Activated naive CD8-positive, alpha-beta T cell treated with anti-CD3 and anti-CD28 coated beads, Interleukin-2, amount 10 ng/mL, durations not matched to agents 7 days and 5 days (primary cell): ENCODE measurements at regions not wholly inside any gene's neighbourhood (a gene's known extent, or its start where the extent isn't known, plus 50 kb on each side); places are given as distances from the start of the nearest gene placed in this dataset.
"Not testable (repeated sequence)": the region's sequence is repeated elsewhere in the genome, so short reads cannot be mapped to it uniquely, and the experiment has no call there.

Experiments
- ATAC-seq: fragments of 150-1000 bp; cut with Tn5 transposase; one replicate; pipeline ENCODE4 v1.10.0; 2021; ENCODE audit warnings: low read depth, moderate library complexity
- POLR2A ChIA-PET: fragments of 350-600 bp; sonication (Branson Sonifier 250); formaldehyde crosslinking; loops from one replicate; lab custom pipeline; 2021; ENCODE audit warnings: antibody characterized with exemption; lab: Charles Lee
- DNase-seq: peaks from one replicate; pipeline ENCODE4 v3.0.0; 2021
- H3K27ac Mint-ChIP-seq: one replicate; pipeline ENCODE4 v1.8.0; 2022; ENCODE audit warnings: mild to moderate bottlenecking, mixed read lengths
- H3K27me3 Mint-ChIP-seq: one replicate; pipeline ENCODE4 v1.8.0; 2022; ENCODE audit warnings: mild to moderate bottlenecking, moderate library complexity, mixed read lengths
- H3K36me3 Mint-ChIP-seq: one replicate; pipeline ENCODE4 v1.8.0; 2021; ENCODE audit warnings: mild to moderate bottlenecking, mixed read lengths
- H3K4me1 Mint-ChIP-seq: one replicate; pipeline ENCODE4 v1.8.0; 2021; ENCODE audit warnings: mixed read lengths
- H3K4me3 Mint-ChIP-seq: one replicate; pipeline ENCODE4 v1.8.0; 2022; ENCODE audit warnings: mild to moderate bottlenecking, moderate library complexity, mixed read lengths
- H3K9me3 Mint-ChIP-seq: one replicate; pipeline ENCODE4 v1.8.0; 2021; ENCODE audit warnings: mixed read lengths

- Mint-ChIP-seq H3K27ac (no peak overlapping the region), H3K4me1 (no peaks in the 10 kb centered on the region), H3K4me3 (no peak overlapping the region), H3K27me3 (peaks cover 10% of the 10 kb centered on the region), H3K36me3 (no peaks in the 10 kb centered on the region), H3K9me3 (no peaks in the 10 kb centered on the region)
- POLR2A ChIA-PET, result no interaction called here
- DNase-seq (no peak), ATAC-seq (no peak)
These were observed 176.9 kb upstream of the NABP1 start for GRCh38 chr2:191500884-191501560.

GRCh38 chr2:191501561-191502168 lies 176.3 kb upstream of the NABP1 start:
- POLR2A ChIA-PET, result no interaction called here
- no peak for DNase-seq

GRCh38 chr2:191506515-191506914 lies 171.4 kb upstream of the NABP1 start:
- no peaks in the 10 kb centered on the region for H3K36me3 Mint-ChIP-seq
- POLR2A ChIA-PET, result no interaction called here
- no peak overlapping the region for H3K27ac Mint-ChIP-seq
- ATAC-seq (no peak), DNase-seq (no peak)
- H3K9me3 Mint-ChIP-seq, result peaks cover 5% of the 10 kb centered on the region
- H3K4me1 Mint-ChIP-seq, result no peaks in the 10 kb centered on the region
- no peak overlapping the region for H3K4me3 Mint-ChIP-seq
- no peaks in the 10 kb centered on the region for H3K27me3 Mint-ChIP-seq

More at GRCh38 chr2:191501561-191502168, 176.3 kb upstream of the NABP1 start:
- ATAC-seq, result no peak
- Mint-ChIP-seq H3K36me3 (no peaks in the 10 kb centered on the region), H3K27ac (no peak overlapping the region), H3K4me1 (no peaks in the 10 kb centered on the region), H3K4me3 (no peak overlapping the region), H3K9me3 (no peaks in the 10 kb centered on the region), H3K27me3 (peaks cover 10% of the 10 kb centered on the region)

GRCh38 chr2:191507252-191507853 lies 170.6 kb upstream of the NABP1 start:
- H3K27ac Mint-ChIP-seq, DNase-seq, H3K4me3 Mint-ChIP-seq, H3K4me1 Mint-ChIP-seq, H3K9me3 Mint-ChIP-seq, H3K27me3 Mint-ChIP-seq, ATAC-seq, H3K36me3 Mint-ChIP-seq, POLR2A ChIA-PET: not testable (repeated sequence)

GRCh38 chr2:191508738-191509137 lies 169.2 kb upstream of the NABP1 start:
- DNase-seq (no peak), ATAC-seq (no peak)
- Mint-ChIP-seq H3K27ac (no peak overlapping the region), H3K9me3 (peaks cover 5% of the 10 kb centered on the region), H3K27me3 (peaks cover 2% of the 10 kb centered on the region), H3K36me3 (no peaks in the 10 kb centered on the region), H3K4me1 (no peaks in the 10 kb centered on the region), H3K4me3 (no peak overlapping the region)
- POLR2A ChIA-PET, result no interaction called here

- no peak for DNase-seq
- Mint-ChIP-seq H3K36me3 (no peaks in the 10 kb centered on the region), H3K4me3 (no peak overlapping the region), H3K27ac (no peak overlapping the region), H3K4me1 (no peaks in the 10 kb centered on the region), H3K9me3 (peaks cover 5% of the 10 kb centered on the region), H3K27me3 (peaks cover 5% of the 10 kb centered on the region)
- ATAC-seq, result no peak
- POLR2A ChIA-PET, result no interaction called here
These were observed 165.6 kb upstream of the NABP1 start for GRCh38 chr2:191512216-191512835.

- DNase-seq, result no peak
- H3K4me3 Mint-ChIP-seq, result no peak overlapping the region
- peaks cover 5% of the 10 kb centered on the region for H3K27me3 Mint-ChIP-seq
- no peaks in the 10 kb centered on the region for H3K4me1 Mint-ChIP-seq
- H3K9me3 Mint-ChIP-seq, result peaks cover under 1% of the 10 kb centered on the region
- no peaks in the 10 kb centered on the region for H3K36me3 Mint-ChIP-seq
- H3K27ac Mint-ChIP-seq, result no peak overlapping the region
- ATAC-seq, result no peak
- POLR2A ChIA-PET, result no interaction called here
These were observed 165.1 kb upstream of the NABP1 start for GRCh38 chr2:191512874-191513273.

- Mint-ChIP-seq H3K4me3 (no peak overlapping the region), H3K9me3 (no peaks in the 10 kb centered on the region), H3K27me3 (peaks cover 19% of the 10 kb centered on the region), H3K27ac (no peak overlapping the region), H3K4me1 (no peaks in the 10 kb centered on the region), H3K36me3 (no peaks in the 10 kb centered on the region)
- ATAC-seq, result no peak
- POLR2A ChIA-PET, result no interaction called here
- no peak for DNase-seq
These were observed 163.3 kb upstream of the NABP1 start for GRCh38 chr2:191514613-191515012.

GRCh38 chr2:191515551-191515950 lies 162.4 kb upstream of the NABP1 start:
- DNase-seq (no peak), ATAC-seq (no peak)
- H3K36me3 Mint-ChIP-seq, result no peaks in the 10 kb centered on the region
- POLR2A ChIA-PET, result no interaction called here
- H3K4me3 Mint-ChIP-seq, result no peak overlapping the region
- H3K27me3 Mint-ChIP-seq, result peaks cover 23% of the 10 kb centered on the region
- no peaks in the 10 kb centered on the region for H3K4me1 Mint-ChIP-seq
- H3K9me3 Mint-ChIP-seq, result no peaks in the 10 kb centered on the region
- no peak overlapping the region for H3K27ac Mint-ChIP-seq

GRCh38 chr2:191516260-191516659 lies 161.7 kb upstream of the NABP1 start:
- DNase-seq (no peak), ATAC-seq (no peak)
- no peaks in the 10 kb centered on the region for H3K36me3 Mint-ChIP-seq
- H3K4me1 Mint-ChIP-seq, result no peaks in the 10 kb centered on the region
- no peaks in the 10 kb centered on the region for H3K9me3 Mint-ChIP-seq
- no peak overlapping the region for H3K27ac Mint-ChIP-seq
- peaks cover 23% of the 10 kb centered on the region for H3K27me3 Mint-ChIP-seq
- POLR2A ChIA-PET, result no interaction called here
- H3K4me3 Mint-ChIP-seq, result no peak overlapping the region

- Mint-ChIP-seq H3K36me3 (no peaks in the 10 kb centered on the region), H3K4me3 (no peak overlapping the region), H3K9me3 (no peaks in the 10 kb centered on the region), H3K27ac (no peak overlapping the region), H3K4me1 (no peaks in the 10 kb centered on the region), H3K27me3 (peaks cover 22% of the 10 kb centered on the region)
- ATAC-seq (no peak), DNase-seq (no peak)
- POLR2A ChIA-PET, result no interaction called here
These were observed 156.2 kb upstream of the NABP1 start for GRCh38 chr2:191521608-191522208.

- no peak for ATAC-seq
- no peak for DNase-seq
- H3K4me3 Mint-ChIP-seq, result no peak overlapping the region
- peaks cover 24% of the 10 kb centered on the region for H3K27me3 Mint-ChIP-seq
- H3K36me3 Mint-ChIP-seq, result no peaks in the 10 kb centered on the region
- H3K9me3 Mint-ChIP-seq, result no peaks in the 10 kb centered on the region
- POLR2A ChIA-PET, result no interaction called here
- H3K27ac Mint-ChIP-seq, result no peak overlapping the region
- no peaks in the 10 kb centered on the region for H3K4me1 Mint-ChIP-seq
These were observed 155.3 kb upstream of the NABP1 start for GRCh38 chr2:191522478-191523120.

- no peaks in the 10 kb centered on the region for H3K36me3 Mint-ChIP-seq
- H3K27ac Mint-ChIP-seq, result no peak overlapping the region
- no peaks in the 10 kb centered on the region for H3K9me3 Mint-ChIP-seq
- peaks cover 6% of the 10 kb centered on the region for H3K27me3 Mint-ChIP-seq
- no peak overlapping the region for H3K4me3 Mint-ChIP-seq
- ATAC-seq (no peak), DNase-seq (no peak)
- POLR2A ChIA-PET, result no interaction called here
- H3K4me1 Mint-ChIP-seq, result no peaks in the 10 kb centered on the region
These were observed 151.8 kb upstream of the NABP1 start for GRCh38 chr2:191526091-191526490.
